GM23338 (cell line): ENCODE measurements at regions not wholly inside any gene's neighbourhood (a gene's known extent, or its start where the extent isn't known, plus 50 kb on each side); places are given as distances from the start of the nearest gene placed in this dataset.

ENCODE experiments used
- ATAC-seq: fragments of 200-7000 bp; cut with Tn5 transposase; 3 replicates; pipeline ENCODE4 v1.9.1; 2020
- DNase-seq: peaks from one replicate; pipeline ENCODE4 v3.0.0-alpha.2; 2015; ENCODE audit warnings: low spot score
- H2AFZ ChIP-seq: fragments of 200-600 bp; sonication (generic); 2 replicates; pipeline ENCODE4 v1.8.0; 2016; ENCODE audit warnings: antibody characterized with exemption, mild to moderate bottlenecking, moderate library complexity
- H3F3A ChIP-seq: fragments of 200-600 bp; sonication (generic); replicated peaks from 2 replicates; pipeline ENCODE4 v1.8.0; 2017; ENCODE audit warnings: antibody characterized with exemption, mixed run types, low read depth
- H3K27ac ChIP-seq: fragments of 200-600 bp; sonication (generic); 2 replicates; pipeline ENCODE4 v1.6.1; 2016; ENCODE audit warnings: low read depth
- H3K27me3 ChIP-seq: fragments of 200-600 bp; sonication (generic); 2 replicates; pipeline ENCODE4 v1.8.0; 2016; ENCODE audit warnings: mild to moderate bottlenecking, mixed run types, moderate library complexity; ENCODE audit not compliant: insufficient read depth
- H3K36me3 ChIP-seq: fragments of 200-600 bp; sonication (generic); 2 replicates; pipeline ENCODE4 v1.8.0; 2016; ENCODE audit warnings: mild to moderate bottlenecking; ENCODE audit not compliant: insufficient read depth
- H3K4me1 ChIP-seq: fragments of 200-600 bp; sonication (generic); 2 replicates; pipeline ENCODE4 v1.8.0; 2016; ENCODE audit warnings: mild to moderate bottlenecking, moderate library complexity; ENCODE audit not compliant: insufficient read depth
- H3K4me2 ChIP-seq: fragments of 200-600 bp; sonication (generic); 2 replicates; pipeline ENCODE4 v1.7.1; 2017; ENCODE audit warnings: mixed run types
- H3K4me3 ChIP-seq: fragments of 200-600 bp; sonication (generic); 2 replicates; pipeline ENCODE4 v1.6.1; 2016; ENCODE audit warnings: mixed run types
- H3K79me2 ChIP-seq: fragments of 200-600 bp; sonication (generic); replicated peaks from 2 replicates; pipeline ENCODE4 v1.8.0; 2017; ENCODE audit warnings: mild to moderate bottlenecking; ENCODE audit not compliant: insufficient read depth
- H3K9me2 ChIP-seq: fragments of 200-600 bp; sonication (generic); 2 replicates; pipeline ENCODE4 v1.8.0; 2017; ENCODE audit not compliant: insufficient read depth
- H4K20me1 ChIP-seq: fragments of 200-600 bp; sonication (generic); replicated peaks from 2 replicates; pipeline ENCODE4 v1.8.0; 2017; ENCODE audit warnings: mild to moderate bottlenecking; ENCODE audit not compliant: insufficient read depth
- H3K27ac Mint-ChIP-seq: 2 replicates; pipeline ENCODE4 v1.8.0; 2020; ENCODE audit warnings: inconsistent platforms, mild to moderate bottlenecking, moderate library complexity, mixed read lengths
- H3K27me3 Mint-ChIP-seq: 3 replicates; pipeline ENCODE4 v1.8.0; 2022; ENCODE audit warnings: low read depth, mild to moderate bottlenecking, moderate library complexity, mixed read lengths, inconsistent platforms; ENCODE audit not compliant: insufficient read depth, poor library complexity
- H3K36me3 Mint-ChIP-seq: 3 replicates; pipeline ENCODE4 v1.8.0; 2021; ENCODE audit warnings: low read depth, mild to moderate bottlenecking, inconsistent platforms, moderate library complexity, mixed read lengths
- H3K4me1 Mint-ChIP-seq: 3 replicates; pipeline ENCODE4 v1.8.0; 2020; ENCODE audit warnings: mild to moderate bottlenecking, inconsistent platforms, mixed read lengths
- H3K4me3 Mint-ChIP-seq: 3 replicates; pipeline ENCODE4 v1.8.0; 2021; ENCODE audit warnings: moderate library complexity, mild to moderate bottlenecking, inconsistent platforms, mixed read lengths
- H3K9me3 Mint-ChIP-seq: 3 replicates; pipeline ENCODE4 v1.8.0; 2020; ENCODE audit warnings: moderate library complexity, mild to moderate bottlenecking, inconsistent platforms, mixed read lengths
- CREB1 ChIP-seq: fragments of 250-450 bp; sonication (Bioruptor Pico); IDR thresholded peaks from 2 replicates; pipeline ENCODE4 v1.5.0; 2020; ENCODE audit warnings: low read depth, mild to moderate bottlenecking, moderate library complexity
- EZH2 ChIP-seq: fragments of 200-600 bp; sonication (generic); IDR thresholded peaks from one replicate; pipeline ENCODE4 v1.8.0; 2017; ENCODE audit warnings: antibody characterized with exemption, mild to moderate bottlenecking, low read depth; ENCODE audit not compliant: unreplicated experiment
- EZH2phosphoT487 ChIP-seq: fragments of 200-600 bp; sonication (generic); IDR thresholded peaks from one replicate; pipeline ENCODE4 v1.8.1; 2018; ENCODE audit warnings: antibody characterized with exemption; ENCODE audit not compliant: unreplicated experiment
- STAT1 ChIP-seq: IDR thresholded peaks from one replicate; pipeline ENCODE4 v1.6.1; 2016; ENCODE audit warnings: antibody characterized with exemption; ENCODE audit not compliant: unreplicated experiment
- ZNF114 ChIP-seq: fragments of 250-450 bp; sonication (Bioruptor Pico); IDR thresholded peaks from 2 replicates; pipeline ENCODE4 v1.5.0; 2020; ENCODE audit warnings: mild to moderate bottlenecking, moderate library complexity
- ZNF331 ChIP-seq: fragments of 250-450 bp; sonication (Bioruptor Pico); IDR thresholded peaks from 2 replicates; pipeline ENCODE4 v1.5.0; 2020; ENCODE audit warnings: low read depth, mild to moderate bottlenecking, moderate library complexity
- TF ChIP-seq, protein P1 (sequence below): IDR thresholded peaks from 2 replicates; pipeline ENCODE4 v1.6.1; 2016; ENCODE audit warnings: antibody characterized with exemption
- TF ChIP-seq, protein P2 (sequence below): IDR thresholded peaks from one replicate; pipeline ENCODE4 v1.6.1; 2018; ENCODE audit warnings: antibody characterized with exemption; ENCODE audit not compliant: unreplicated experiment
- TF ChIP-seq, protein P3 (sequence below): fragments of 250-450 bp; sonication (Bioruptor Pico); IDR thresholded peaks from 2 replicates; pipeline ENCODE4 v1.5.0; 2020; ENCODE audit warnings: mild to moderate bottlenecking, moderate library complexity
- TF ChIP-seq, protein P4 (sequence below), 2 experiments: fragments of 200-600 bp in 1 of 2; sonication (generic) in 1 of 2; conservative IDR thresholded peaks; 2 replicates each; pipeline versions ENCODE4 v1.5.1 to v1.6.1; 2016 to 2017; ENCODE audit warnings: antibody characterized with exemption in 2 of 2, low read depth in 2 of 2, mild to moderate bottlenecking in 2 of 2, moderate library complexity in 1 of 2

DNA sequence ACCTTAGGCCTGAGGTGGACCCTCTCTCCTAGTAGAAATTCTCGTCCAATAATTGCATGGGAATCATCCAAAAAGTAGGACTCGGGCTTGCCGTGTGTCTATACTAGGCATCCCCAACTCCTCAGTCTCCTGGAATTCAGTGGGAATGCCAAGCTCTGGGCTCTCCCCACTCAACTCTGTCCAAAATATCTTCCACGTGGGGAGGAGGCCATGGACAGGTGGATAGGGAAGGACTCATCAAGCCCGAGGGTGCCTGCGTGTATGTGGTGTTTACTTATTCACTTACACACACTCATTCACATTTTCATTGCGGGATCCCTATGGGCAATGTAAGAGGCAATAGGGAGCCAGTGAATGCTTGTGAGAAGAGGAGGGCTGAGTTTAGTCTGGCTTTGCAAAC lies 383.3 kb downstream of the MN1 start:
- no peak overlapping the region for H3K4me2 ChIP-seq
- no peak for TF ChIP-seq ZNF331
- no peak for TF ChIP-seq CREB1 (CRISPR knock-in tag)
- TF ChIP-seq EZH2: no peak
- TF ChIP-seq, protein P1, sequence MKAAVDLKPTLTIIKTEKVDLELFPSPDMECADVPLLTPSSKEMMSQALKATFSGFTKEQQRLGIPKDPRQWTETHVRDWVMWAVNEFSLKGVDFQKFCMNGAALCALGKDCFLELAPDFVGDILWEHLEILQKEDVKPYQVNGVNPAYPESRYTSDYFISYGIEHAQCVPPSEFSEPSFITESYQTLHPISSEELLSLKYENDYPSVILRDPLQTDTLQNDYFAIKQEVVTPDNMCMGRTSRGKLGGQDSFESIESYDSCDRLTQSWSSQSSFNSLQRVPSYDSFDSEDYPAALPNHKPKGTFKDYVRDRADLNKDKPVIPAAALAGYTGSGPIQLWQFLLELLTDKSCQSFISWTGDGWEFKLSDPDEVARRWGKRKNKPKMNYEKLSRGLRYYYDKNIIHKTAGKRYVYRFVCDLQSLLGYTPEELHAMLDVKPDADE: no peak
- no peak for TF ChIP-seq ZNF114
- no peak overlapping the region for H3K4me3 Mint-ChIP-seq
- no peaks in the 10 kb centered on the region for H3K79me2 ChIP-seq
- no peak overlapping the region for H3K27ac ChIP-seq
- H3K27me3 ChIP-seq: no peaks in the 10 kb centered on the region
- H3K27ac Mint-ChIP-seq: no peak overlapping the region
- H4K20me1 ChIP-seq: no peaks in the 10 kb centered on the region
- H2AFZ ChIP-seq: no peak overlapping the region
- 0 out of 2 replicates have a peak, but pooled peaks cover 2% of the 10 kb centered on the region for H3F3A ChIP-seq
- H3K4me1 ChIP-seq: peaks cover 18% of the 10 kb centered on the region
- DNase-seq (no peak), ATAC-seq (no peak)
- peaks cover 17% of the 10 kb centered on the region for H3K27me3 Mint-ChIP-seq
- H3K9me2 ChIP-seq: no peaks in the 10 kb centered on the region
- H3K36me3 ChIP-seq: no peaks in the 10 kb centered on the region
- no peaks in the 10 kb centered on the region for H3K36me3 Mint-ChIP-seq
- no peak overlapping the region for H3K4me3 ChIP-seq
- no peaks in the 10 kb centered on the region for H3K9me3 Mint-ChIP-seq
- peaks cover 31% of the 10 kb centered on the region for H3K4me1 Mint-ChIP-seq

DNA sequence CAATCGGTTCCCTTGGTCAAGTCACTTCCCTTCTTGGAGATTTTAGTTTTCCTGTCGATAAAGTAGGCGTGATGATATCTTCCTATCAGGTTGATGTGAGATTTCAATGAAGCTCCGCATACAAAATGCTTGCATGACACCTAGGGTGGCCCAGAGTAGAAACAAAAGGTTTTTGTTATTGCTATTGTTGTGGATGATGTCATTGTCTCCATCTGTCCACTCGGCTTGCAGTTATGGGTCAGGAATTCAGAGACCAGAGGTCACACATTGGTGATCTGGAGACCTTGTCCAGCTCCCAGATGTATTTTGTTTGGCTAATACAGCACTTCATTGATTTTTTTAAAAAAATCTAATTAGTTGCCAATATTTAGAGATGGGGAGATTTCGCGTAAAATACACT lies 382.1 kb downstream of the MN1 start:
- no peaks in the 10 kb centered on the region for H3K9me3 Mint-ChIP-seq
- H3K4me1 Mint-ChIP-seq: peaks cover 30% of the 10 kb centered on the region
- H3K27me3 Mint-ChIP-seq: peaks cover 17% of the 10 kb centered on the region
- H3K27ac ChIP-seq: no peak overlapping the region
- no peaks in the 10 kb centered on the region for H3K9me2 ChIP-seq
- no peak overlapping the region for H3K27ac Mint-ChIP-seq
- H3K4me3 ChIP-seq: no peak overlapping the region
- no peaks in the 10 kb centered on the region for H3K36me3 Mint-ChIP-seq
- H3F3A ChIP-seq: 0 out of 2 replicates have a peak, but pooled peaks cover 2% of the 10 kb centered on the region
- ATAC-seq (no peak), DNase-seq (no peak)
- no peaks in the 10 kb centered on the region for H3K79me2 ChIP-seq
- H3K4me3 Mint-ChIP-seq: no peak overlapping the region
- no peaks in the 10 kb centered on the region for H4K20me1 ChIP-seq
- H2AFZ ChIP-seq: no peak overlapping the region
- H3K4me1 ChIP-seq: peaks cover 16% of the 10 kb centered on the region
- H3K27me3 ChIP-seq: no peaks in the 10 kb centered on the region
- no peaks in the 10 kb centered on the region for H3K36me3 ChIP-seq
- no peak overlapping the region for H3K4me2 ChIP-seq
- TF ChIP-seq ZNF114: no peak
- no peak for TF ChIP-seq EZH2phosphoT487
- no peak for TF ChIP-seq STAT1
- TF ChIP-seq, protein P2, sequence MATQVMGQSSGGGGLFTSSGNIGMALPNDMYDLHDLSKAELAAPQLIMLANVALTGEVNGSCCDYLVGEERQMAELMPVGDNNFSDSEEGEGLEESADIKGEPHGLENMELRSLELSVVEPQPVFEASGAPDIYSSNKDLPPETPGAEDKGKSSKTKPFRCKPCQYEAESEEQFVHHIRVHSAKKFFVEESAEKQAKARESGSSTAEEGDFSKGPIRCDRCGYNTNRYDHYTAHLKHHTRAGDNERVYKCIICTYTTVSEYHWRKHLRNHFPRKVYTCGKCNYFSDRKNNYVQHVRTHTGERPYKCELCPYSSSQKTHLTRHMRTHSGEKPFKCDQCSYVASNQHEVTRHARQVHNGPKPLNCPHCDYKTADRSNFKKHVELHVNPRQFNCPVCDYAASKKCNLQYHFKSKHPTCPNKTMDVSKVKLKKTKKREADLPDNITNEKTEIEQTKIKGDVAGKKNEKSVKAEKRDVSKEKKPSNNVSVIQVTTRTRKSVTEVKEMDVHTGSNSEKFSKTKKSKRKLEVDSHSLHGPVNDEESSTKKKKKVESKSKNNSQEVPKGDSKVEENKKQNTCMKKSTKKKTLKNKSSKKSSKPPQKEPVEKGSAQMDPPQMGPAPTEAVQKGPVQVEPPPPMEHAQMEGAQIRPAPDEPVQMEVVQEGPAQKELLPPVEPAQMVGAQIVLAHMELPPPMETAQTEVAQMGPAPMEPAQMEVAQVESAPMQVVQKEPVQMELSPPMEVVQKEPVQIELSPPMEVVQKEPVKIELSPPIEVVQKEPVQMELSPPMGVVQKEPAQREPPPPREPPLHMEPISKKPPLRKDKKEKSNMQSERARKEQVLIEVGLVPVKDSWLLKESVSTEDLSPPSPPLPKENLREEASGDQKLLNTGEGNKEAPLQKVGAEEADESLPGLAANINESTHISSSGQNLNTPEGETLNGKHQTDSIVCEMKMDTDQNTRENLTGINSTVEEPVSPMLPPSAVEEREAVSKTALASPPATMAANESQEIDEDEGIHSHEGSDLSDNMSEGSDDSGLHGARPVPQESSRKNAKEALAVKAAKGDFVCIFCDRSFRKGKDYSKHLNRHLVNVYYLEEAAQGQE: no peak
- TF ChIP-seq, protein P3, sequence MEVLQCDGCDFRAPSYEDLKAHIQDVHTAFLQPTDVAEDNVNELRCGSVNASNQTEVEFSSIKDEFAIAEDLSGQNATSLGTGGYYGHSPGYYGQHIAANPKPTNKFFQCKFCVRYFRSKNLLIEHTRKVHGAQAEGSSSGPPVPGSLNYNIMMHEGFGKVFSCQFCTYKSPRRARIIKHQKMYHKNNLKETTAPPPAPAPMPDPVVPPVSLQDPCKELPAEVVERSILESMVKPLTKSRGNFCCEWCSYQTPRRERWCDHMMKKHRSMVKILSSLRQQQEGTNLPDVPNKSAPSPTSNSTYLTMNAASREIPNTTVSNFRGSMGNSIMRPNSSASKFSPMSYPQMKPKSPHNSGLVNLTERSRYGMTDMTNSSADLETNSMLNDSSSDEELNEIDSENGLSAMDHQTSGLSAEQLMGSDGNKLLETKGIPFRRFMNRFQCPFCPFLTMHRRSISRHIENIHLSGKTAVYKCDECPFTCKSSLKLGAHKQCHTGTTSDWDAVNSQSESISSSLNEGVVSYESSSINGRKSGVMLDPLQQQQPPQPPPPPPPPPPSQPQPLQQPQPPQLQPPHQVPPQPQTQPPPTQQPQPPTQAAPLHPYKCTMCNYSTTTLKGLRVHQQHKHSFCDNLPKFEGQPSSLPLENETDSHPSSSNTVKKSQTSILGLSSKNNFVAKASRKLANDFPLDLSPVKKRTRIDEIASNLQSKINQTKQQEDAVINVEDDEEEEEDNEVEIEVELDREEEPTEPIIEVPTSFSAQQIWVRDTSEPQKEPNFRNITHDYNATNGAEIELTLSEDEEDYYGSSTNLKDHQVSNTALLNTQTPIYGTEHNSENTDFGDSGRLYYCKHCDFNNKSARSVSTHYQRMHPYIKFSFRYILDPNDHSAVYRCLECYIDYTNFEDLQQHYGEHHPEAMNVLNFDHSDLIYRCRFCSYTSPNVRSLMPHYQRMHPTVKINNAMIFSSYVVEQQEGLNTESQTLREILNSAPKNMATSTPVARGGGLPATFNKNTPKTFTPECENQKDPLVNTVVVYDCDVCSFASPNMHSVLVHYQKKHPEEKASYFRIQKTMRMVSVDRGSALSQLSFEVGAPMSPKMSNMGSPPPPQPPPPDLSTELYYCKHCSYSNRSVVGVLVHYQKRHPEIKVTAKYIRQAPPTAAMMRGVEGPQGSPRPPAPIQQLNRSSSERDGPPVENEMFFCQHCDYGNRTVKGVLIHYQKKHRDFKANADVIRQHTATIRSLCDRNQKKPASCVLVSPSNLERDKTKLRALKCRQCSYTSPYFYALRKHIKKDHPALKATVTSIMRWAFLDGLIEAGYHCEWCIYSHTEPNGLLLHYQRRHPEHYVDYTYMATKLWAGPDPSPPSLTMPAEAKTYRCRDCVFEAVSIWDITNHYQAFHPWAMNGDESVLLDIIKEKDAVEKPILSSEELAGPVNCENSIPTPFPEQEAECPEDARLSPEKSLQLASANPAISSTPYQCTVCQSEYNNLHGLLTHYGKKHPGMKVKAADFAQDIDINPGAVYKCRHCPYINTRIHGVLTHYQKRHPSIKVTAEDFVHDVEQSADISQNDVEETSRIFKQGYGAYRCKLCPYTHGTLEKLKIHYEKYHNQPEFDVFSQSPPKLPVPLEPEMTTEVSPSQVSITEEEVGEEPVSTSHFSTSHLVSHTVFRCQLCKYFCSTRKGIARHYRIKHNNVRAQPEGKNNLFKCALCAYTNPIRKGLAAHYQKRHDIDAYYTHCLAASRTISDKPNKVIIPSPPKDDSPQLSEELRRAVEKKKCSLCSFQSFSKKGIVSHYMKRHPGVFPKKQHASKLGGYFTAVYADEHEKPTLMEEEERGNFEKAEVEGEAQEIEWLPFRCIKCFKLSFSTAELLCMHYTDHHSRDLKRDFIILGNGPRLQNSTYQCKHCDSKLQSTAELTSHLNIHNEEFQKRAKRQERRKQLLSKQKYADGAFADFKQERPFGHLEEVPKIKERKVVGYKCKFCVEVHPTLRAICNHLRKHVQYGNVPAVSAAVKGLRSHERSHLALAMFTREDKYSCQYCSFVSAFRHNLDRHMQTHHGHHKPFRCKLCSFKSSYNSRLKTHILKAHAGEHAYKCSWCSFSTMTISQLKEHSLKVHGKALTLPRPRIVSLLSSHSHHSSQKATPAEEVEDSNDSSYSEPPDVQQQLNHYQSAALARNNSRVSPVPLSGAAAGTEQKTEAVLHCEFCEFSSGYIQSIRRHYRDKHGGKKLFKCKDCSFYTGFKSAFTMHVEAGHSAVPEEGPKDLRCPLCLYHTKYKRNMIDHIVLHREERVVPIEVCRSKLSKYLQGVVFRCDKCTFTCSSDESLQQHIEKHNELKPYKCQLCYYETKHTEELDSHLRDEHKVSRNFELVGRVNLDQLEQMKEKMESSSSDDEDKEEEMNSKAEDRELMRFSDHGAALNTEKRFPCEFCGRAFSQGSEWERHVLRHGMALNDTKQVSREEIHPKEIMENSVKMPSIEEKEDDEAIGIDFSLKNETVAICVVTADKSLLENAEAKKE: no peak
- no peak for TF ChIP-seq EZH2
- TF ChIP-seq, protein P4, sequence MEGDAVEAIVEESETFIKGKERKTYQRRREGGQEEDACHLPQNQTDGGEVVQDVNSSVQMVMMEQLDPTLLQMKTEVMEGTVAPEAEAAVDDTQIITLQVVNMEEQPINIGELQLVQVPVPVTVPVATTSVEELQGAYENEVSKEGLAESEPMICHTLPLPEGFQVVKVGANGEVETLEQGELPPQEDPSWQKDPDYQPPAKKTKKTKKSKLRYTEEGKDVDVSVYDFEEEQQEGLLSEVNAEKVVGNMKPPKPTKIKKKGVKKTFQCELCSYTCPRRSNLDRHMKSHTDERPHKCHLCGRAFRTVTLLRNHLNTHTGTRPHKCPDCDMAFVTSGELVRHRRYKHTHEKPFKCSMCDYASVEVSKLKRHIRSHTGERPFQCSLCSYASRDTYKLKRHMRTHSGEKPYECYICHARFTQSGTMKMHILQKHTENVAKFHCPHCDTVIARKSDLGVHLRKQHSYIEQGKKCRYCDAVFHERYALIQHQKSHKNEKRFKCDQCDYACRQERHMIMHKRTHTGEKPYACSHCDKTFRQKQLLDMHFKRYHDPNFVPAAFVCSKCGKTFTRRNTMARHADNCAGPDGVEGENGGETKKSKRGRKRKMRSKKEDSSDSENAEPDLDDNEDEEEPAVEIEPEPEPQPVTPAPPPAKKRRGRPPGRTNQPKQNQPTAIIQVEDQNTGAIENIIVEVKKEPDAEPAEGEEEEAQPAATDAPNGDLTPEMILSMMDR (conservative IDR thresholded peaks at IDR 0.05; ENCODE audit: low read depth in 2 of 2): no peak
